Caki2 (cell line): ENCODE measurements at regions not wholly inside any gene's neighbourhood (a gene's known extent, or its start where the extent isn't known, plus 50 kb on each side); places are given as distances from the start of the nearest gene placed in this dataset.
"Not testable (repeated sequence)": the region's sequence is repeated elsewhere in the genome, so short reads cannot be mapped to it uniquely, and the experiment has no call there.

Source experiments
- DNase-seq: peaks from one replicate; pipeline ENCODE4 v3.0.0-alpha.2; 2015; ENCODE audit warnings: low read depth
- in situ Hi-C: cut with HindIII; loops from 2 replicates; pipeline ENCODE4 v1.10.0; 2016; ENCODE audit warnings: low sequenced_read_pairs, low pct_unique_long_range_greater_than_20kb, mixed read lengths

GRCh38 chr4:135976860-135977259 lies 1555.4 kb downstream of the PCDH18 start:
- in situ Hi-C loops: no loop called here
- DNase-seq: no peak

DNA sequence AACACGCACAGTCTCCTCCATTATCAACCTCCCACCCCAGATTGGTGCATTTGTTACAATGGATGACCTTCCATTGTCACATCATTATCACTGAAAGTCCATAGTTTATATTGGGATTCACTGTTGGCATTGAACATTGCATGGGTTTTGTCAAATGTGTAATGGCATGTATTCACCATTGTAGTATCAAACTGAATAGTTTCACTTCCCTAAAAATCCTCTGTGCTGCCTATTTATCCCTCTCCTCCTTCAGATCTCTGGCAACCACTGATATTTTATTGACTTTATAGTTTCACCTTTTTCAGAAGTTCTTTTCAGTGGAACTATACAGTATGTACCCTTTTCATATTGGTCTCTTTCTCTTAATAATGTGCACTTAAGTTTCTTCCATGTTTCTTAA lies 1565.4 kb downstream of the PCDH18 start:
- in situ Hi-C loops: no loop called here
- DNase-seq: no peak

DNA sequence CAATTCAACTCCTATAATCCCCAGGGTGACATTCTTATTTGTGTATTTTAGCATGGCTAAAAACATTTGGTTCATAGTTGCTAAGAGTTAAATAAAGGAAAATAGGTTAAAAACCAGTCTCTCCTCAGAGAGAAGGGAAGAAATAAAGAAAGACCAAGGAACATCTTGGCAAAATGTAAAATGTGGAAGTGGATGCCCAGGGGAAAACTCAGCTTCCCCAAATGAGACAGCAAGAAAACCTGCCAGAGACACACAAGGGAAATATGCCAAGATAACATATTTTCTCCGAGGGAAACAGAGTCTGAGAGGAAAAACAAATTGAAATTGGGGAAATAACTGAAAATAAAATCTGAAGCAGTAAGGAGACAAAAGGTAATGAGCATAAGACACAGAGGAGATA lies 1569.3 kb downstream of the PCDH18 start:
- in situ Hi-C loops: no loop called here
- no peak for DNase-seq

GRCh38 chr4:135949931-135950330 lies 1582.4 kb downstream of the PCDH18 start:
- in situ Hi-C loops: no loop called here
- no peak for DNase-seq

GRCh38 chr4:135948797-135949196 lies 1583.5 kb downstream of the PCDH18 start:
- no peak for DNase-seq
- in situ Hi-C loops: no loop called here

GRCh38 chr4:135941671-135942070 lies 1590.6 kb downstream of the PCDH18 start:
- DNase-seq: no peak

GRCh38 chr4:135934026-135934425 lies 1598.3 kb downstream of the PCDH18 start:
- in situ Hi-C loops: no loop called here
- no peak for DNase-seq

More at GRCh38 chr4:135941671-135942070, 1590.6 kb downstream of the PCDH18 start:
- in situ Hi-C loops: no loop called here

DNA sequence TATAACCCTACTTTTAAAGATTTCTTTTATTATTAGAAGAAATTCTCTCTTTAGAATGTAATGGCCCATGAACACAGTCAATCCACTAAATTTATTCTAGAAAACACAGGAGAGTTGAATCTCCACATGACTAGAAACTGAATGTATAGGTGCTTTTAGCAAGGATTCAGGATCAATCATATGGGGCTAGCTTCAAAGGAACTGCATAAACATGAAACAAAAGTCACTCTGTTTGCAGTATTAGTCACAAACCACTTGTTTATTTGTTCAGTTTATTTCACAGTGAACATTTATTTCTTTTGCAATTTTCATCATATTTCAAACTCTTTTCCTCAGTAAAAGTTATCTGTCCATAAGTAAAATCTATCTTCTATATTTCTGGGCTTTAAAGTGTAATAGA lies 1604.6 kb downstream of the PCDH18 start:
- in situ Hi-C loops: no loop called here
- no peak for DNase-seq

- in situ Hi-C loops: no loop called here
- DNase-seq: no peak
Observed at GRCh38 chr4:135921081-135921480, 1611.2 kb downstream of the PCDH18 start.

DNA sequence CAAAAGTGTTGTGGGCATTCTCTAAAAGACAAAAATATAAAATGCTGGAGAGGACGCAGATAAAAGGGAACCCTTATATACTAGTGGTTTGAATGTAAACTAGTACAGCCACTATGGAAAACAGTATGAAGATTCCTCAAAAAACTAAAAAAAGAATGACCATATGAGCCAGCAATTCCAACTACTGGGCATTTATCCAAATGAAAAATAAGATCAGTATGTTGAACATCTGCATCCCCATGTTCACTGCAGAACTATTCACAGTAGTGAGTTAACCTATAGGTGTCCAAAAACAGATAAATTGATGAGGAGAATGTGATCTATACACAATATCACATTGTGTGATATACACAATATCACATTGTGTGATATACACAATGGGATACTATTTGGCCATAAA lies 1615.3 kb downstream of the PCDH18 start:
- in situ Hi-C loops: no loop called here
- no peak for DNase-seq

GRCh38 chr4:135900956-135901355 lies 1631.3 kb downstream of the PCDH18 start:
- in situ Hi-C loops: no loop called here
- no peak for DNase-seq

- DNase-seq, in situ Hi-C loops: not testable (repeated sequence)
Observed at GRCh38 chr4:135864304-135864703, 1662.7 kb upstream of the PABPC4L start.

DNA sequence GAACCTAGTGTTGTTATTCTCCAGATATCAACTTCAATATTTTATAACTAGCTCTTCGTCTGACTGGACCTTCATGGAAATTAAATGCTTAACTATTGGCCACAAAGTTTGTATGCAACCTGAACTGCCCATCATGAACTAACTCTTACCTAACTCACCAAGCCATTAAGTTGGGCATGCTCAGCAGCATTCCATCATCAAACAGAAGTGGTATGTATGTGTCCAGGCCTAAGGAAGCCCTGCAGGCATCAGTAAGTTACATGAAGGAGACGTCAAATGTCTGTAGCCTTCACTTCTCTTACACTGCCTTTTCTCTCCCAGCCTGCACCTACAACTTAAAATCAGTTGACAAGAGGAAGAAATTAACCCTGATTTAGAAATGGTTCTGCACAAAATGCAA lies 1639.2 kb upstream of the PABPC4L start:
- in situ Hi-C loops: no loop called here
- DNase-seq: no peak

GRCh38 chr4:135839712-135840111 lies 1638.1 kb upstream of the PABPC4L start:
- DNase-seq: no peak
- in situ Hi-C loops: no loop called here

DNA sequence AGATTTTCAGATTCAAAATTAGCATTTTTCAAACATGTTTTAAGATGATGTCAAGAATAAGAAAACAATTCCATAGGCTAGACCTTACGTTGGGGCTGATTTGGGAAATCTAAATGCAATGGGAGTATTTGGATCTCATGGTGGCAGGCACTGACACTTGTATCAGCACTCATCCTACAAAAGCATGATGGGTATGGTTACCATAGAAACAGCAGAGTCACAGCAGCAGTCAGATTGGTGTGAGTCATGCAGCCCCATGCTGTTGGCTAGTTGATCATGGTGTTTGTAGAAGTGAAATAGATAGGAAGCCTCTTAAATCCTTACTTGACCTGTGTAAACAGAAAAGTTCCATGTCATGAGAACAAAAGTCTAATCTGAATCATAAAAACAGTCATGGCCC lies 1637.3 kb upstream of the PABPC4L start:
- peak; percentile 77 for DNase-seq
- in situ Hi-C loops: no loop called here

DNA sequence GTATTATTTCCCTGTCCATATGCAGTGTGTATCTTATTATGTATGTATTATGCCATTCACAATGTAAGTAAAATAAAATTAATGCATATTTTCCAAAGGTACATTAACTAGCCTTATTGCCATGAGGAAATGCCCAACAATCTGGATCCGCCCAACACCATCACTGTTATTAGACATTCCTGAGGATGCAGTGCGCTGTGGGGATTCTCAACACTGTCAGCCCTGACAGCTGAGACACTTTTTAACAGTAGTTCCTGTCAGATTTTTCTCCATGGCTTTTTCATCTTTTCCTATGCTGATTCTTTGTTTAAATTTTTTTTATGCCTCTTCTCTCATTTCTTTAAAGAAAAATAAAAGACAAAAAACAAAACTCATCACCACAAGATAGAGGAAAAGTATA lies 1632.9 kb upstream of the PABPC4L start:
- no peak for DNase-seq
- in situ Hi-C loops: no loop called here

DNA sequence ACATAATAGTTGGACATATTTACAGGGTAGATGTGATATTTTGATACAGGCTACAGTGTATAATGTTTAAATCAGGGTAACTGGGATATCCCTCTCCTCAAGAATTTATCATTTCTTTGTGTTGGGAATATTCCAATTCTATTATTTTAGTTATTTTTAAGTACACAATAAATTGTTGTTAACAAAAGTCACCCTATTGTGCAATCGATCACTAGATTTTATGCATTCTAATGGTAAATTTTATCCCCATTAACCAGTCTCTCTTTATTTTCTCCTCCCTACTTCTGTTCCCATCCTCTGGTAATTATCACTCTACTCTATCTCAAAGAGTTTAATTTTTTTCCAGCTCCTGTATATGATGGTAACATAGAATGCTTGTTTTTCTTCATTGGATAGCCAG lies 1631.9 kb upstream of the PABPC4L start:
- in situ Hi-C loops: no loop called here
- no peak for DNase-seq

DNA sequence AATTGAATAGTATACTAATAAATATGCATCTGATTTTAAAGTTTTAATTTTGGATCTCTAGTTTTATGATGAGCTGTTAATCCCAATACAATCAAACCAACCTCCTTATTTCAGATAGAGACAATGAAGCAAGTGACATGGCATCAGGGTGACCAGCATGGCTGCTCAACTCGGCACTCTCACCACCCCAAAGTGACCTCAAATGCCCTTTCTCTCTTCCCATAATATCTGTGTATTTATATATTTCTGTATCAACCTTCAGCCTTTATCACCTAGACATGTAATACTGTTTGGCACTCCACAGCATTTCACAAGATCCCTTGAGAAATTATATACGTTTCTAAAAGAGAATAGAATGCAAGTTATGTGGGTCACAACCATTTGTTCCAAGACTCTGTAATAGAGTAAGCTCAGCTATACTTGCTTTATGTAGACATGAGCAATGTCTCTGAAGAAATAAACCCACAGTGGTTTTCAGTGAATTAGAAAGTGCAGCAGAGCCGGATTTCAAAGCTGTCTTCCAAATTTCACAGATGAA lies 1623.2 kb upstream of the PABPC4L start:
- no peak for DNase-seq
- in situ Hi-C loops: no loop called here

- no peak for DNase-seq
- in situ Hi-C loops: no loop called here
Observed at GRCh38 chr4:135804785-135805184, 1603.2 kb upstream of the PABPC4L start.

- in situ Hi-C loops: no loop called here
- no peak for DNase-seq
Observed at GRCh38 chr4:135777361-135777760, 1575.8 kb upstream of the PABPC4L start.

- in situ Hi-C loops: no loop called here
- no peak for DNase-seq
Observed at GRCh38 chr4:135775909-135776308, 1574.3 kb upstream of the PABPC4L start.
